Liver (tissue), 8 donors: ENCODE measurements at regions not wholly inside any gene's neighbourhood (a gene's known extent, or its start where the extent isn't known, plus 50 kb on each side); places are given as distances from the start of the nearest gene placed in this dataset.

Experiments
- DNase-seq: peaks from one replicate; pipeline ENCODE4 v3.0.0-alpha.2; 2017; ENCODE audit warnings: low spot score
- H3K27ac ChIP-seq, 2 donors: one replicate each; pipeline ENCODE4 v1.7.0; 2013; ENCODE audit warnings: inconsistent platforms in 2 of 2, low read length in 2 of 2, control low read depth in 1 of 2, low read depth in 1 of 2, mild to moderate bottlenecking in 1 of 2
- H3K27me3 ChIP-seq, 4 donors: one replicate each; pipeline versions ENCODE4 v1.6.1 to v1.7.0; 2013; ENCODE audit warnings: low read length in 3 of 4, inconsistent platforms in 1 of 4, mild to moderate bottlenecking in 1 of 4, moderate library complexity in 1 of 4; ENCODE audit not compliant: control insufficient read depth in 4 of 4, insufficient read depth in 4 of 4
- H3K36me3 ChIP-seq, 4 donors: one replicate each; pipeline versions ENCODE4 v1.6.1 to v1.7.0; 2013; ENCODE audit warnings: low read length in 3 of 4, mild to moderate bottlenecking in 3 of 4, low read depth in 1 of 4, moderate library complexity in 1 of 4; ENCODE audit not compliant: control insufficient read depth in 4 of 4, insufficient read depth in 3 of 4
- H3K4me1 ChIP-seq, 4 donors: one replicate each; pipeline versions ENCODE4 v1.6.1 to v1.7.0; 2013; ENCODE audit warnings: low read length in 3 of 4, mild to moderate bottlenecking in 3 of 4, moderate library complexity in 1 of 4; ENCODE audit not compliant: control insufficient read depth in 4 of 4, insufficient read depth in 4 of 4
- H3K4me3 ChIP-seq, 3 donors: one replicate each; pipeline versions ENCODE4 v1.6.1 to v1.7.0; 2013; ENCODE audit warnings: low read length in 3 of 3, control low read depth in 1 of 3, low read depth in 1 of 3, mild to moderate bottlenecking in 1 of 3
- H3K9ac ChIP-seq, 2 donors: one replicate each; pipeline ENCODE4 v1.7.0; 2013; ENCODE audit warnings: low read length in 2 of 2, mild to moderate bottlenecking in 2 of 2, moderate library complexity in 2 of 2, control low read depth in 1 of 2, low read depth in 1 of 2
- H3K9me3 ChIP-seq, 4 donors: one replicate each; pipeline versions ENCODE4 v1.6.1 to v1.7.0; 2013; ENCODE audit warnings: low read length in 3 of 4; ENCODE audit not compliant: control insufficient read depth in 4 of 4
- EGR1 ChIP-seq, 2 donors: IDR thresholded peaks; 2 replicates each; pipeline ENCODE4 v1.6.1; 2016 to 2018; ENCODE audit warnings: antibody characterized with exemption in 2 of 2, low read depth in 2 of 2
- FOXA1 ChIP-seq: IDR thresholded peaks from 2 replicates; pipeline ENCODE4 v1.6.1; 2016; ENCODE audit warnings: antibody characterized with exemption
- FOXA2 ChIP-seq: IDR thresholded peaks from 2 replicates; pipeline ENCODE4 v1.6.1; 2016; ENCODE audit warnings: antibody characterized with exemption
- GABPA ChIP-seq, 2 donors: IDR thresholded peaks in 1 of 2; conservative IDR thresholded peaks in 1 of 2; 2 replicates each; pipeline ENCODE4 v1.6.1; 2016; ENCODE audit warnings: antibody characterized with exemption in 2 of 2, mild to moderate bottlenecking in 1 of 2, moderate library complexity in 1 of 2
- HNF4A ChIP-seq, 2 donors: conservative IDR thresholded peaks; 2 replicates each; pipeline ENCODE4 v1.6.1; 2016; ENCODE audit warnings: antibody characterized with exemption in 2 of 2, mild to moderate bottlenecking in 2 of 2
- HNF4G ChIP-seq: IDR thresholded peaks from 2 replicates; pipeline ENCODE4 v1.6.1; 2016; ENCODE audit warnings: antibody characterized with exemption
- JUND ChIP-seq, 2 donors: IDR thresholded peaks; 2 replicates each; pipeline ENCODE4 v1.6.1; 2016; ENCODE audit warnings: antibody characterized with exemption in 2 of 2
- MAX ChIP-seq: IDR thresholded peaks from 2 replicates; pipeline ENCODE4 v1.6.1; 2016; ENCODE audit warnings: antibody characterized with exemption
- NR2F2 ChIP-seq: IDR thresholded peaks from 2 replicates; pipeline ENCODE4 v1.6.1; 2016; ENCODE audit warnings: antibody characterized with exemption
- RAD21 ChIP-seq, 2 donors: IDR thresholded peaks; 2 replicates each; pipeline ENCODE4 v1.6.1; 2016; ENCODE audit warnings: antibody characterized with exemption in 2 of 2, mild to moderate bottlenecking in 2 of 2
- REST ChIP-seq: IDR thresholded peaks from 2 replicates; pipeline ENCODE4 v1.6.1; 2016; ENCODE audit warnings: antibody characterized with exemption, mild to moderate bottlenecking
- SP1 ChIP-seq: IDR thresholded peaks from 2 replicates; pipeline ENCODE4 v1.6.1; 2018; ENCODE audit warnings: antibody characterized with exemption, mild to moderate bottlenecking
- TAF1 ChIP-seq: conservative IDR thresholded peaks from 2 replicates; pipeline ENCODE4 v1.6.1; 2016; ENCODE audit warnings: antibody characterized with exemption, mild to moderate bottlenecking
- YY1 ChIP-seq: IDR thresholded peaks from 2 replicates; pipeline ENCODE4 v1.6.1; 2016; ENCODE audit warnings: antibody characterized with exemption, mild to moderate bottlenecking
- WGBS: extraction: QIAGEN DNeasy Blood & Tissue Kit; methylation state at CpG from one replicate; pipeline ENCODE4 v1.1.7; 2013; 5-methylcytosine and 5-hydroxymethylcytosine counted together
- TF ChIP-seq, protein P1 (sequence below): IDR thresholded peaks from 2 replicates; pipeline ENCODE4 v1.6.1; 2016; ENCODE audit warnings: antibody characterized with exemption
- TF ChIP-seq, protein P2 (sequence below): fragments of 150-350 bp; IDR thresholded peaks from 2 replicates; pipeline ENCODE4 v1.5.1; 2017; ENCODE audit warnings: improper control_type of control experiment, low read depth, low read length; ENCODE audit not compliant: missing input control
- TF ChIP-seq, protein P3 (sequence below): IDR thresholded peaks from 2 replicates; pipeline ENCODE4 v1.6.1; 2016; ENCODE audit warnings: antibody characterized with exemption
- donor health status: healthy.
- donor health status: healthy.
- donor health status: healthy.
- donor health status: healthy.
- donor health status: healthy.

- H3K4me3 ChIP-seq: no peak overlapping the region
- no peak for DNase-seq
- H3K27ac ChIP-seq: no peak overlapping the region
- no peaks in the 10 kb centered on the region for H3K36me3 ChIP-seq
- no peaks in the 10 kb centered on the region for H3K27me3 ChIP-seq
- no peaks in the 10 kb centered on the region for H3K9me3 ChIP-seq
- H3K4me1 ChIP-seq: peaks cover 0 to 1% (median 0%) of the 10 kb centered on the region in 4 donors
- no peak overlapping the region for H3K9ac ChIP-seq
- no peak for TF ChIP-seq FOXA1
- TF ChIP-seq, protein P1, sequence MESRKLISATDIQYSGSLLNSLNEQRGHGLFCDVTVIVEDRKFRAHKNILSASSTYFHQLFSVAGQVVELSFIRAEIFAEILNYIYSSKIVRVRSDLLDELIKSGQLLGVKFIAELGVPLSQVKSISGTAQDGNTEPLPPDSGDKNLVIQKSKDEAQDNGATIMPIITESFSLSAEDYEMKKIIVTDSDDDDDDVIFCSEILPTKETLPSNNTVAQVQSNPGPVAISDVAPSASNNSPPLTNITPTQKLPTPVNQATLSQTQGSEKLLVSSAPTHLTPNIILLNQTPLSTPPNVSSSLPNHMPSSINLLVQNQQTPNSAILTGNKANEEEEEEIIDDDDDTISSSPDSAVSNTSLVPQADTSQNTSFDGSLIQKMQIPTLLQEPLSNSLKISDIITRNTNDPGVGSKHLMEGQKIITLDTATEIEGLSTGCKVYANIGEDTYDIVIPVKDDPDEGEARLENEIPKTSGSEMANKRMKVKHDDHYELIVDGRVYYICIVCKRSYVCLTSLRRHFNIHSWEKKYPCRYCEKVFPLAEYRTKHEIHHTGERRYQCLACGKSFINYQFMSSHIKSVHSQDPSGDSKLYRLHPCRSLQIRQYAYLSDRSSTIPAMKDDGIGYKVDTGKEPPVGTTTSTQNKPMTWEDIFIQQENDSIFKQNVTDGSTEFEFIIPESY: no peak
- TF ChIP-seq, protein P2, sequence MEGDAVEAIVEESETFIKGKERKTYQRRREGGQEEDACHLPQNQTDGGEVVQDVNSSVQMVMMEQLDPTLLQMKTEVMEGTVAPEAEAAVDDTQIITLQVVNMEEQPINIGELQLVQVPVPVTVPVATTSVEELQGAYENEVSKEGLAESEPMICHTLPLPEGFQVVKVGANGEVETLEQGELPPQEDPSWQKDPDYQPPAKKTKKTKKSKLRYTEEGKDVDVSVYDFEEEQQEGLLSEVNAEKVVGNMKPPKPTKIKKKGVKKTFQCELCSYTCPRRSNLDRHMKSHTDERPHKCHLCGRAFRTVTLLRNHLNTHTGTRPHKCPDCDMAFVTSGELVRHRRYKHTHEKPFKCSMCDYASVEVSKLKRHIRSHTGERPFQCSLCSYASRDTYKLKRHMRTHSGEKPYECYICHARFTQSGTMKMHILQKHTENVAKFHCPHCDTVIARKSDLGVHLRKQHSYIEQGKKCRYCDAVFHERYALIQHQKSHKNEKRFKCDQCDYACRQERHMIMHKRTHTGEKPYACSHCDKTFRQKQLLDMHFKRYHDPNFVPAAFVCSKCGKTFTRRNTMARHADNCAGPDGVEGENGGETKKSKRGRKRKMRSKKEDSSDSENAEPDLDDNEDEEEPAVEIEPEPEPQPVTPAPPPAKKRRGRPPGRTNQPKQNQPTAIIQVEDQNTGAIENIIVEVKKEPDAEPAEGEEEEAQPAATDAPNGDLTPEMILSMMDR: no peak
- TF ChIP-seq HNF4G: no peak
- TF ChIP-seq, protein P3, sequence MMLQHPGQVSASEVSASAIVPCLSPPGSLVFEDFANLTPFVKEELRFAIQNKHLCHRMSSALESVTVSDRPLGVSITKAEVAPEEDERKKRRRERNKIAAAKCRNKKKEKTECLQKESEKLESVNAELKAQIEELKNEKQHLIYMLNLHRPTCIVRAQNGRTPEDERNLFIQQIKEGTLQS: no peak
- TF ChIP-seq SP1: no peak
- TF ChIP-seq HNF4A (conservative IDR thresholded peaks at IDR 0.05): no peak
- no peak for TF ChIP-seq MAX
- no peak for TF ChIP-seq RAD21 (IDR thresholded peaks at IDR 0.05)
- no peak for TF ChIP-seq REST
- TF ChIP-seq EGR1 (IDR thresholded peaks at IDR 0.05; ENCODE audit: low read depth in 2 of 2): no peak
- TF ChIP-seq NR2F2: no peak
- no peak for TF ChIP-seq GABPA (IDR thresholded peaks at IDR 0.05 in 1 of 2, conservative IDR thresholded peaks at IDR 0.05 in 1 of 2)
- WGBS: 68% methylated on average over 3 of the region's 3 CpGs
These were observed 205.9 kb downstream of the IKZF2 start for GRCh38 chr2:212945526-212945925.

GRCh38 chr2:212943351-212943750 is 208.1 kb downstream of the IKZF2 start:
- no peaks in the 10 kb centered on the region for H3K27me3 ChIP-seq
- no peak overlapping the region for H3K9ac ChIP-seq
- peaks cover 0 to 1% (median 0%) of the 10 kb centered on the region in 4 donors for H3K4me1 ChIP-seq
- no peak for DNase-seq
- no peak overlapping the region for H3K27ac ChIP-seq
- no peaks in the 10 kb centered on the region for H3K9me3 ChIP-seq
- no peaks in the 10 kb centered on the region for H3K36me3 ChIP-seq
- WGBS: 84% methylated on average over 3 of the region's 3 CpGs
- TF ChIP-seq JUND (IDR thresholded peaks at IDR 0.05) (no peak), YY1 (no peak), TAF1 (no peak), FOXA2 (no peak), MAX (no peak), FOXA1 (no peak), RAD21 (IDR thresholded peaks at IDR 0.05) (no peak), REST (no peak), HNF4A (conservative IDR thresholded peaks at IDR 0.05) (no peak), HNF4G (no peak), NR2F2 (no peak)
- TF ChIP-seq, protein P3: no peak
- TF ChIP-seq, protein P1: no peak
- H3K4me3 ChIP-seq: no peak overlapping the region
